Testis (tissue), 2 donors: ENCODE measurements at regions not wholly inside any gene's neighbourhood (a gene's known extent, or its start where the extent isn't known, plus 50 kb on each side); places are given as distances from the start of the nearest gene placed in this dataset.
"Not testable (repeated sequence)": the region's sequence is repeated elsewhere in the genome, so short reads cannot be mapped to it uniquely, and the experiment has no call there.

Experiments used
- DNase-seq: peaks from one replicate; pipeline ENCODE4 v3.0.0-alpha.2; 2019
- H3K27ac ChIP-seq, 2 donors: fragments of 200-600 bp; sonication (generic); one replicate each; pipeline ENCODE4 v1.5.1; 2019
- H3K27me3 ChIP-seq: fragments of 200-600 bp; sonication (generic); one replicate; pipeline ENCODE4 v1.5.1; 2019
- H3K36me3 ChIP-seq: fragments of 200-600 bp; sonication (generic); one replicate; pipeline ENCODE4 v1.5.1; 2017; ENCODE audit warnings: low read depth; ENCODE audit errors: missing control alignments
- H3K4me1 ChIP-seq: fragments of 200-600 bp; sonication (generic); one replicate; pipeline ENCODE4 v1.5.1; 2019
- H3K4me3 ChIP-seq, 2 donors: fragments of 200-600 bp; sonication (generic); one replicate each; pipeline ENCODE4 v1.5.1; 2017 to 2019
- H3K9me3 ChIP-seq: fragments of 200-600 bp; sonication (generic); one replicate; pipeline ENCODE4 v1.5.1; 2017
- CTCF ChIP-seq, 3 experiments: fragments of 450-650 bp in 2 of 3; fragments of 200-600 bp in 1 of 3; sonication (generic) in 1 of 3; IDR thresholded peaks; one replicate each; pipeline ENCODE4 v1.5.1; 2016 to 2019; ENCODE audit warnings: antibody characterized with exemption in 3 of 3, mild to moderate bottlenecking in 2 of 3, moderate library complexity in 1 of 3
- POLR2A ChIP-seq: fragments of 450-650 bp; IDR thresholded peaks from one replicate; pipeline ENCODE4 v1.6.1; 2017; ENCODE audit warnings: antibody characterized with exemption, mild to moderate bottlenecking, moderate library complexity
- WGBS, 2 donors: methylation state at CpG; one replicate each; pipeline ENCODE4 v1.1.5; 2018; 5-methylcytosine and 5-hydroxymethylcytosine counted together
- intact Hi-C: fragments of 100-400 bp; cut with DNase I; formaldehyde crosslinking; loops from one replicate; pipeline ENCODE4 v1.15.1; 2023; ENCODE audit warnings: low total_unique reads

GRCh38 chr1:99370476-99370875 lies 106.2 kb downstream of the PLPPR4 start:
- H3K27ac ChIP-seq = no peak overlapping the region
- DNase-seq = no peak
- H3K4me1 ChIP-seq = peaks cover 6% of the 10 kb centered on the region
- TF ChIP-seq CTCF (IDR thresholded peaks at IDR 0.05) (no peak), POLR2A (no peak)
- no peak overlapping the region for H3K4me3 ChIP-seq
- H3K9me3 ChIP-seq = no peaks in the 10 kb centered on the region
- no peaks in the 10 kb centered on the region for H3K36me3 ChIP-seq
- 96 to 97% methylated on average over 1 of the region's 1 CpG for WGBS, 2 donors
- intact Hi-C loops = no loop called here
- no peaks in the 10 kb centered on the region for H3K27me3 ChIP-seq

GRCh38 chr1:99371413-99371812 lies 107.1 kb downstream of the PLPPR4 start:
- H3K27me3 ChIP-seq = no peaks in the 10 kb centered on the region
- no peaks in the 10 kb centered on the region for H3K36me3 ChIP-seq
- no peaks in the 10 kb centered on the region for H3K9me3 ChIP-seq
- WGBS, 2 donors = 91 to 97% methylated on average over 1 of the region's 1 CpG
- no peaks in the 10 kb centered on the region for H3K4me1 ChIP-seq
- intact Hi-C loops = no loop called here
- TF ChIP-seq CTCF (IDR thresholded peaks at IDR 0.05) (no peak), POLR2A (no peak)
- DNase-seq = no peak
- H3K27ac ChIP-seq = no peak overlapping the region
- H3K4me3 ChIP-seq = no peak overlapping the region

- TF ChIP-seq CTCF (IDR thresholded peaks at IDR 0.05) = no peak
- TF ChIP-seq POLR2A = no peak
- Histone ChIP-seq H3K9me3 (no peaks in the 10 kb centered on the region), H3K27ac (no peak overlapping the region), H3K4me3 (no peak overlapping the region), H3K4me1 (no peaks in the 10 kb centered on the region), H3K27me3 (no peaks in the 10 kb centered on the region), H3K36me3 (no peaks in the 10 kb centered on the region)
- intact Hi-C loops = no loop called here
- WGBS, 2 donors = 57 to 70% methylated on average over 9 of the region's 9 CpGs
- no peak for DNase-seq
Observed at GRCh38 chr1:99374109-99374508, 109.8 kb downstream of the PLPPR4 start.

GRCh38 chr1:99374693-99375092 lies 110.4 kb downstream of the PLPPR4 start:
- H3K27me3 ChIP-seq, intact Hi-C loops, H3K27ac ChIP-seq, H3K36me3 ChIP-seq, H3K9me3 ChIP-seq, H3K4me1 ChIP-seq, DNase-seq, H3K4me3 ChIP-seq: not testable (repeated sequence)

- H3K4me1 ChIP-seq = no peaks in the 10 kb centered on the region
- WGBS, 2 donors = 81 to 87% methylated on average over 4 of the region's 4 CpGs
- H3K4me3 ChIP-seq = no peak overlapping the region
- TF ChIP-seq CTCF (IDR thresholded peaks at IDR 0.05) (no peak), POLR2A (no peak)
- intact Hi-C loops = no loop called here
- H3K9me3 ChIP-seq = no peaks in the 10 kb centered on the region
- no peak overlapping the region for H3K27ac ChIP-seq
- no peaks in the 10 kb centered on the region for H3K36me3 ChIP-seq
- H3K27me3 ChIP-seq = no peaks in the 10 kb centered on the region
- no peak for DNase-seq
Observed at GRCh38 chr1:99384021-99384420, 119.7 kb downstream of the PLPPR4 start.
